Fibroblast of skin of back (primary cell): ENCODE measurements at regions not wholly inside any gene's neighbourhood (a gene's known extent, or its start where the extent isn't known, plus 50 kb on each side); places are given as distances from the start of the nearest gene placed in this dataset.

Source experiments
- DNase-seq: peaks from one replicate; pipeline ENCODE4 v3.0.0-alpha.2; 2013

- peak; percentile 77 for DNase-seq
Observed at GRCh38 chr10:31754803-31755624, 173.6 kb downstream of the ARHGAP12 start.

- DNase-seq = no peak
Observed at GRCh38 chr10:31753681-31754080, 174.9 kb downstream of the ARHGAP12 start.

- no peak for DNase-seq
Observed at GRCh38 chr10:31752170-31752569, 176.5 kb downstream of the ARHGAP12 start.

- DNase-seq = no peak
Observed at GRCh38 chr10:31751738-31752080, 176.9 kb downstream of the ARHGAP12 start.

- DNase-seq = no peak
Observed at GRCh38 chr10:31751051-31751737, 177.4 kb downstream of the ARHGAP12 start.

- DNase-seq = peak; percentile 53
Observed at GRCh38 chr10:31749981-31750840, 178.4 kb downstream of the ARHGAP12 start.

GRCh38 chr10:31749301-31749700 is 179.3 kb downstream of the ARHGAP12 start:
- no peak for DNase-seq

- peak; percentile 96 for DNase-seq
Observed at GRCh38 chr10:31745612-31746376, 182.8 kb downstream of the ARHGAP12 start.

- DNase-seq = no peak
Observed at GRCh38 chr10:31744025-31744424, 184.6 kb downstream of the ARHGAP12 start.

- DNase-seq = no peak
Observed at GRCh38 chr10:31742255-31742654, 186.4 kb downstream of the ARHGAP12 start.

GRCh38 chr10:31741473-31741872 is 187.2 kb downstream of the ARHGAP12 start:
- no peak for DNase-seq

- DNase-seq = peak; percentile 98
Observed at GRCh38 chr10:31739711-31740110, 188.9 kb downstream of the ARHGAP12 start.

- DNase-seq = no peak
Observed at GRCh38 chr10:31739146-31739545, 189.5 kb downstream of the ARHGAP12 start.

GRCh38 chr10:31731711-31732110 is 196.9 kb downstream of the ARHGAP12 start:
- no peak for DNase-seq

- no peak for DNase-seq
Observed at GRCh38 chr10:31730776-31731175, 197.9 kb downstream of the ARHGAP12 start.

GRCh38 chr10:31728698-31729224 is 199.9 kb downstream of the ARHGAP12 start:
- no peak for DNase-seq

GRCh38 chr10:31725436-31725835 is 203.2 kb downstream of the ARHGAP12 start:
- DNase-seq = no peak

- no peak for DNase-seq
Observed at GRCh38 chr10:31724296-31724695, 204.3 kb downstream of the ARHGAP12 start.

- peak; percentile 76 for DNase-seq
Observed at GRCh38 chr10:31723106-31723750, 205.4 kb downstream of the ARHGAP12 start.

GRCh38 chr10:31721096-31721495 is 207.5 kb downstream of the ARHGAP12 start:
- no peak for DNase-seq

GRCh38 chr10:31720546-31720945 is 208.1 kb downstream of the ARHGAP12 start:
- DNase-seq = no peak

GRCh38 chr10:31709476-31709875 is 219.2 kb downstream of the ARHGAP12 start:
- DNase-seq = no peak
